Duodenal mucosa (tissue), 2 donors: ENCODE measurements at regions not wholly inside any gene's neighbourhood (a gene's known extent, or its start where the extent isn't known, plus 50 kb on each side); places are given as distances from the start of the nearest gene placed in this dataset.

Experiments
- H3K27ac ChIP-seq: one replicate; pipeline ENCODE4 v1.7.0; 2013; ENCODE audit warnings: low read depth, low read length
- H3K27me3 ChIP-seq, 2 donors: one replicate each; pipeline ENCODE4 v1.7.0; 2013; ENCODE audit warnings: low read length in 2 of 2, control low read depth in 1 of 2; ENCODE audit not compliant: insufficient read depth in 2 of 2, control insufficient read depth in 1 of 2
- H3K36me3 ChIP-seq, 2 donors: one replicate each; pipeline ENCODE4 v1.7.0; 2013; ENCODE audit warnings: low read length in 2 of 2, control low read depth in 1 of 2; ENCODE audit not compliant: insufficient read depth in 2 of 2, control insufficient read depth in 1 of 2
- H3K4me1 ChIP-seq, 2 donors: one replicate each; pipeline ENCODE4 v1.7.0; 2013; ENCODE audit warnings: low read length in 2 of 2, control low read depth in 1 of 2; ENCODE audit not compliant: insufficient read depth in 2 of 2, control insufficient read depth in 1 of 2
- H3K4me3 ChIP-seq, 2 donors: one replicate each; pipeline ENCODE4 v1.7.0; 2013; ENCODE audit warnings: low read length in 2 of 2, low read depth in 1 of 2
- H3K9ac ChIP-seq, 2 donors: one replicate each; pipeline ENCODE4 v1.7.0; 2013; ENCODE audit warnings: low read length in 2 of 2, low read depth in 1 of 2
- H3K9me3 ChIP-seq, 2 donors: one replicate each; pipeline ENCODE4 v1.7.0; 2013; ENCODE audit warnings: low read length in 2 of 2, control low read depth in 1 of 2; ENCODE audit not compliant: control insufficient read depth in 1 of 2

DNA sequence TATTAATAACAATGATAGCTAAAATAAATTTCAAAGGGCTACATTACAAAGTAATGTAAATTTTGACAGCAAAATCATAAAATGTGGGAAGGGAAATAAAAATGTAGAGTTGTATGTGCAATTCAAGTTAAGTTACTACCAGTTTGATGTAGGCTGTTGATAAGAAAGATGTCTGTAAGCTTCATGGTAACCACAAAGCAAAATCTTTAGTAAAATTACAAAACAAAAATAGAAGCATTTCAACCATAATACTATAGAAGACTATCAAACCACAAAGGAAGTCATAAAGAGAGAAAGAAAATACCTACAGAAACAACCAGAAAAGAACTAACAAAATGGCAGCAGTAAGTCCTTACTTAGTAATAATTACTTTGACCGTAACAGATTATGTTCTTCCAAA lies 99.1 kb downstream of the C7orf25 start:
- Histone ChIP-seq H3K4me1 (no peaks in the 10 kb centered on the region), H3K9me3 (no peaks in the 10 kb centered on the region), H3K9ac (no peak overlapping the region), H3K36me3 (no peaks in the 10 kb centered on the region), H3K27me3 (no peaks in the 10 kb centered on the region), H3K27ac (no peak overlapping the region), H3K4me3 (no peak overlapping the region)

- Histone ChIP-seq H3K27me3 (no peaks in the 10 kb centered on the region), H3K9ac (no peak overlapping the region), H3K9me3 (peaks cover 0 to 4% of the 10 kb centered on the region in 2 donors), H3K4me3 (no peak overlapping the region), H3K4me1 (no peaks in the 10 kb centered on the region), H3K27ac (no peak overlapping the region), H3K36me3 (no peaks in the 10 kb centered on the region)
Observed at GRCh38 chr7:42805601-42806000, 106.3 kb downstream of the C7orf25 start.

- no peaks in the 10 kb centered on the region for H3K36me3 ChIP-seq
Observed at GRCh38 chr7:42794673-42795072, 117.2 kb downstream of the C7orf25 start.

GRCh38 chr7:42792841-42793240 lies 119.0 kb downstream of the C7orf25 start:
- Histone ChIP-seq H3K4me1 (no peaks in the 10 kb centered on the region), H3K27me3 (no peaks in the 10 kb centered on the region), H3K4me3 (no peak overlapping the region), H3K9me3 (no peaks in the 10 kb centered on the region), H3K9ac (no peak overlapping the region), H3K27ac (no peak overlapping the region), H3K36me3 (no peaks in the 10 kb centered on the region)

More at GRCh38 chr7:42794673-42795072, 117.2 kb downstream of the C7orf25 start:
- no peaks in the 10 kb centered on the region for H3K9me3 ChIP-seq
- no peak overlapping the region for H3K27ac ChIP-seq
- H3K27me3 ChIP-seq = no peaks in the 10 kb centered on the region
- no peak overlapping the region for H3K9ac ChIP-seq
- H3K4me3 ChIP-seq = no peak overlapping the region
- H3K4me1 ChIP-seq = no peaks in the 10 kb centered on the region

DNA sequence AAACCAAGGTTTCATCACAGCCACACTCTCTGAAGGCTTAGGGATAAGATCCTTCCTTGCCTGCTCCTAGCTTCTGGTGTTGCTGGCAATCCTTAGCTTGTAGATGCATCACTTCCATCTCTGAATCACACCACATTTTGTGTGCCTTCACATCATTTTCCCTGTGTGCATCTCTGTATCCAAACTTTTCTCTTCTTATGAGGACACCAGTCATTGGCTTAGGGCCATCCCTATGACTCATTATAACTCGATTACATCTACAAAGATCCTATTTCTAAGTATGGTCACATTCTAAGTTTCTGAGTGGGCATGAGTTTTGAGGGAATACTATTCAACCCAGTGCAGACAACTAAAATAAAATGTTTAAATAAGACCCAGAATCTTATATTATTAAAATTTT lies 121.7 kb downstream of the C7orf25 start:
- no peak overlapping the region for H3K4me3 ChIP-seq
- no peak overlapping the region for H3K27ac ChIP-seq
- H3K4me1 ChIP-seq = no peaks in the 10 kb centered on the region
- no peaks in the 10 kb centered on the region for H3K27me3 ChIP-seq
- no peaks in the 10 kb centered on the region for H3K9me3 ChIP-seq
- H3K36me3 ChIP-seq = no peaks in the 10 kb centered on the region
- H3K9ac ChIP-seq = no peak overlapping the region

- H3K27me3 ChIP-seq = no peaks in the 10 kb centered on the region
- no peaks in the 10 kb centered on the region for H3K9me3 ChIP-seq
- no peak overlapping the region for H3K27ac ChIP-seq
- no peak overlapping the region for H3K4me3 ChIP-seq
- H3K4me1 ChIP-seq = no peaks in the 10 kb centered on the region
- no peak overlapping the region for H3K9ac ChIP-seq
- H3K36me3 ChIP-seq = no peaks in the 10 kb centered on the region
Observed at GRCh38 chr7:42774436-42774835, 137.4 kb downstream of the C7orf25 start.

GRCh38 chr7:42770114-42770513 lies 141.8 kb downstream of the C7orf25 start:
- Histone ChIP-seq H3K9me3 (no peaks in the 10 kb centered on the region), H3K9ac (no peak overlapping the region), H3K36me3 (no peaks in the 10 kb centered on the region), H3K4me3 (no peak overlapping the region), H3K4me1 (no peaks in the 10 kb centered on the region), H3K27ac (no peak overlapping the region), H3K27me3 (no peaks in the 10 kb centered on the region)

DNA sequence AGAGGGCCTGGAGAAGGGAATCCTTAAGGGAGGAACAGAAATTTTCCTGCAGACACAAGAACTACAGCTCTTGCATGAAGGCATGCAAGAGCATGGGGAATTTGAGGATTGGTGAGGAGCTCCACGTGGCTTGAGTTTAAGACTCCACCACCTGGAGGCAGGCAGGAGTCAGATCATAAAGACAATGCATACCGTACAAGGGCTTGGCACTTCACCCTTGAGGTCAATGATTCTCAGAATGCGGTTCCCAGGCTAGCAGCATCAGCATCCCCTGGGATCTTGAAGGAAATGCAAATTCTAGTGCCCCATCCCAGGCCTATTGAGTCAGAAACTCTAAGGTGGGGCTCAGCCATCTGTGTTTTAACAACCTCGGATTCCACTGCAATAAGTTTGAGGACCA lies 143.8 kb downstream of the C7orf25 start:
- no peak overlapping the region for H3K9ac ChIP-seq
- no peaks in the 10 kb centered on the region for H3K27me3 ChIP-seq
- H3K36me3 ChIP-seq = no peaks in the 10 kb centered on the region
- no peaks in the 10 kb centered on the region for H3K9me3 ChIP-seq
- no peaks in the 10 kb centered on the region for H3K4me1 ChIP-seq
- no peak overlapping the region for H3K4me3 ChIP-seq
- H3K27ac ChIP-seq = no peak overlapping the region

DNA sequence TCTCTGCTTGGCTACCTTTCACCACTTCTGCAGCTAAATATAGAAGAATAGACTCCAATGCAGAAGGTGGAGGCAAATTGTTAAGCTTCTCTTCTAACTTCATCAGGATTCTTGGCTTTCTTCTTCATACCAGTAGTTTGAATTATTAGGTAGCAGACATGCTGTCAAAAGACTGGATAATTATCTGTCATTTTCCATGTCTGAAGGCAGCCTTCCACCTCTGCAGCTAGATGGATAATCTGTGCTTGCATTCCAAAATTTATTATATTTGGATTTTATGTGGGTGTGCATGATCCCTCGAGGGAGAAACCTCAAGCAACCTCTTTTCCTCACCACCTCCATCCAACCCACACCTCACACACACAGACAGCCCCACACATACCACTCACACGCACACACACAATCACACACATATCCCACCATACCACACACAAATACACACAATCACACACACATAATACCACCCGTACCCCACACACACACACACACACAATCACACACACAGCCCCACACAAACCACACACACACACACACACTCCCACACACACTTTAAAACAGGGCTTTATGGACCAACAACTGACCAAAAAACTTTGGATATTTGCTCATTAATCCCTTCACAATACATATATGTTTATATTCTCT lies 145.0 kb downstream of the C7orf25 start:
- H3K4me3 ChIP-seq = no peak overlapping the region
- H3K4me1 ChIP-seq = no peaks in the 10 kb centered on the region
- no peak overlapping the region for H3K27ac ChIP-seq
- H3K9ac ChIP-seq = no peak overlapping the region
- H3K27me3 ChIP-seq = no peaks in the 10 kb centered on the region
- no peaks in the 10 kb centered on the region for H3K9me3 ChIP-seq
- H3K36me3 ChIP-seq = no peaks in the 10 kb centered on the region

DNA sequence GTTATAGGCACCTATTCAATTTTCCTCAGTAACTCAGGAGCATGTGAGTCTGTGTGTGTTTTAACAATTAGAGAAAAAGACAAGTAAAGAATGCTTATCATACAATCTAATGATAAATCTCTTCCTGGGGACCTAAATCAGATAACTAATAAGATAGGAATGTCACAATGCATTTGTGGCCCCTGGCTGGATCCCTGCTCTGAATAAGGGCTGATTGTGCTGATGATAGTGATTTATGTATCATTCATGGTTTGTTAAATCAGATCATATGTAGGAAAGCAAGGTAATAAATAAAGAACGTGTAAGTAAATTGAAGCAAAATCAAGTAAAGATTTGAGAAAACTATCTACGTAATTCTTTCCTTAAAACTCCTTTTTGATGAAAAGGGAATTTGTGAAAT lies 145.9 kb downstream of the C7orf25 start:
- Histone ChIP-seq H3K9ac (no peak overlapping the region), H3K4me1 (no peaks in the 10 kb centered on the region)

DNA sequence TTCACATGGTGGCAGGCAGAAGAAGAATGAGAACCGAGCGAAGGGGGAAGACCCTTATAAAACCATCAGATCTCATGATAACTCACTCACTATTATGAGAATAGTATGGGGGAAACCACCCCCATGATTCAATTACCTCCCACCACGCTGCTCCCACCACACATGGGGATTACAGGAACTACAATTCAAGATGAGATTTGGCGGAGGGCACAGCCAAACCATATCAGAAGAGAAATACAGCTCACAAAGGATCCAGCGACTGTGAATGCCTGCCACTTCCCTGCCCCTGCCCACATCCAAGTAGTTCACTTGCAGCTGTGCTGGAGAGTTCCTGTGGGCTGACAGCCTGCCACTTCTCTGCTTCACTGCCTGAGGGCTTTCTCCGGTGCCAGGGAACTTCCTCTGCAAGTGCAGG lies 148.7 kb downstream of the C7orf25 start:
- no peak overlapping the region for H3K4me3 ChIP-seq
- H3K9me3 ChIP-seq = peaks cover 0 to 3% of the 10 kb centered on the region in 2 donors
- H3K9ac ChIP-seq = no peak overlapping the region
- no peaks in the 10 kb centered on the region for H3K27me3 ChIP-seq
- H3K27ac ChIP-seq = no peak overlapping the region
- H3K36me3 ChIP-seq = no peaks in the 10 kb centered on the region
- H3K4me1 ChIP-seq = no peaks in the 10 kb centered on the region

More for the DNA sequence above, 145.9 kb downstream of the C7orf25 start:
- H3K27ac ChIP-seq = no peak overlapping the region
- no peak overlapping the region for H3K4me3 ChIP-seq
- no peaks in the 10 kb centered on the region for H3K36me3 ChIP-seq
- no peaks in the 10 kb centered on the region for H3K27me3 ChIP-seq
- H3K9me3 ChIP-seq = no peaks in the 10 kb centered on the region
